ENCODE measurements at regions not wholly inside any gene's neighbourhood (a gene's known extent, or its start where the extent isn't known, plus 50 kb on each side); places are given as distances from the start of the nearest gene placed in this dataset.

- no peak for DNase-seq (ENCODE audit: low spot score)
Measured at GRCh38 chr2:21281791-21282514, 158.2 kb downstream of the TDRD15 start.

DNA sequence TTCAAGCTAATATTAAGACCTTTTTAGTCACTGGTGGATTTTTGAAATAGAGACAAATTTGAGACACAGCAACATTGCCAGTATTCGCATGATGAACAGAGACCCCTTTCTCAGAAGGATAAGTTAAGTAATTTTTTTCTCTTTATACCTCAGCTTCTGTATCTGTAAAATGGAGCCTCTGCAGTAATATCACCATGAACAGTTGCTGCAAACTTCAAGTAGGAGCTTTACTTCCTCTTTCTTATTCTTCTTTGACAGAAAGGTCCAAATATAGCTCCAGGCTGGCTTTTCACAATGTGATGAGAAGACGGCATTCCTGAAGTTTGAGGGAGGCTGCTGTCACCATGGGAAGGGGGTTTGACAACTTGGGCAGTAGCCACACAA lies 158.7 kb downstream of the TDRD15 start:
- no peak for DNase-seq (ENCODE audit: low spot score)

GRCh38 chr2:21288299-21288698 lies 164.5 kb downstream of the TDRD15 start:
- no peak for DNase-seq (ENCODE audit: low spot score)

DNA sequence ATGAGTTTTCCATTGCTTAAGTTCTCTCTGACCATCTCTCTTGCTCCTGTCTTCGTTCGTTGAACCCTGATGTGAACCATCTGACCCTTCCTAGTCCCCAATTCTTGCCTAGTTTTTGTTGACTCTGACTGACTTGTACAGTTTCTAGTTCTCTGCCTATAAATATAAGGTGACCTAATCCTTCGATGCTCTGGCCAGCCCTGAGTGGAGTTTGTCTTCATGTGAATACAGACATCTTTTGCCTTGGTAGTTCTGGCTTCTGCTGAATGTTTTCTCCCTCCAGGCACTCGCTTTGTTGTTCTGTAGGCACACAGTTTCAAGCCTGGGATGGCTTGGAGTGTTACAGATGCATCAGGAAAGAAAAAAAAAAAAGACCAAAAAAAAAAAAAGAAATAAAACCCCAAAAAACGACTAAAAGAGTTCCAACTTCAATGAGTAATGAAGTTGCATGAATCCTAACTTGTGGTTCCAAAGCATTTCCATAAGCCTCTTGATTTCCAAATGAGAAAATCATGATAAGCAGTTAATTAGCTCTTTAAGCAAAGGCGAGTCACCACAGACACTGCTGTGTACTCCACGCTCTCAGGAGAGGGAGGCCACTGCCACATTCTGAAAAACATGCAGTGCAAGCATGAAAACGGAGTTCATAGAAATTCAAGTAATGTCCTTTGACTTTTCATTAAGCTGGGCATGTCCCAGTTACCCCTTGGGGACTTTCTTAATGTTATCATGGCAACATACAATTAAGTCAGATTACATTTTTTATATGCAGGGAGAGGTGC lies 165.2 kb downstream of the TDRD15 start:
- DNase-seq (ENCODE audit: low spot score), result no peak

- DNase-seq (ENCODE audit: low spot score), result no peak
Measured at GRCh38 chr2:21289551-21289950, 165.8 kb downstream of the TDRD15 start.

DNA sequence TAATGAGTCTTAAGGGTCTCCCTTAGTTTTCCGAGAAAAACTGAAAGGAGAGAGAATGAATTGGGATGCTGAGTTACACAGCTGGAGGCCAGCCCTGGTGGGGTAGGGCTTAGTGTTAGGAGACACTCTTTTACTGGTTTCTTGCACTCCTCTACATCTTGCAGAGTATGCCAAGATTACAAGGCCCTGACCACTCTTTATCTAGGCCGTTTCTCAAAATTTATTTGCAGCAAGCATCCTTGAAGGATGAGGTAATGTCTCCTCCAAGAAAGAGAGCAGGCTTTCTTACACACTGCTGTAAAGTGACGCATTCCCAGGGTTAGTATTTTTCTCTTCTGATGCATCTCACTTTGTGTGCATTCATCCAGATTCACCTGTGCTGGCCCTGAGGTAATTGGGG lies 166.2 kb downstream of the TDRD15 start:
- DNase-seq (ENCODE audit: low spot score), result no peak

DNA sequence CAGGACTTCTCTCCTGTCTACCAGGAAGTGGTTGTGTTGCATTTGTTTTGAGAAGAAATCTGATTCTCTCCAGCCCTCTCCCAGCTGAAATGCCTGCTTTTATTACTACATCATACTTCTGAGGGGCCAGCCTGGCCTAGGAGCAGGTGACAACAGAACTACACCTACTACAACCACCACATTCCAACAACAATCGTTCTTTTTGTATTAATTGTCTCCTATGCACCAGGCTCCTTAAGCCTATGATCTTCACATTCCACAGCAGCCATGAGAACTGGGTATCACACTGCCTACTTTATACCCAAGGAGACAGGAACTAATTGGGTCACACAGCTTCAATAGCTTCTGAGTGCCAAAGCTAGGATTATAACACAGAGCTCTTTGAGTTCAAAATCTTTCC lies 167.7 kb downstream of the TDRD15 start:
- DNase-seq (ENCODE audit: low spot score), result no peak

DNA sequence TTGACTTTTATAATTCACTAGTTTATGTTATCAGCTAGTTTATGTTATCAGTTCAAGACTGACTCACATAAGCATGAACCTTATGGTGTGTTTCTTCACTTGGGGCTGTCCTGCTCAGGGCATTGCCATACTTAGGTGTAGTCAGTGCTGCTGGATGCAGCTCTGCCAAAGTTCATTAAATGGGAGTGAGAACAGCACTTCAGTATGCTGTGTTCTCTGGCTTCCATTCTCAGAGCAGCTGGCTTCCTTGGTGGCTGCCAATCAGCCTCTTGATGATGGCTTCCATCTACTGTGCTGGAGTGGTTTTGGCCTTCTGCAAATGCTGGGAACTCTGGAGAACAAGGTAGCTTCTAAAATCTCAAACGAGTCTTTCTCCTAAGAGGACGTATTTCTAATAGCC lies 170.7 kb downstream of the TDRD15 start:
- no peak for DNase-seq (ENCODE audit: low spot score)

- no peak for DNase-seq (ENCODE audit: low spot score)
Measured at GRCh38 chr2:21299411-21299810, 175.6 kb downstream of the TDRD15 start.

DNA sequence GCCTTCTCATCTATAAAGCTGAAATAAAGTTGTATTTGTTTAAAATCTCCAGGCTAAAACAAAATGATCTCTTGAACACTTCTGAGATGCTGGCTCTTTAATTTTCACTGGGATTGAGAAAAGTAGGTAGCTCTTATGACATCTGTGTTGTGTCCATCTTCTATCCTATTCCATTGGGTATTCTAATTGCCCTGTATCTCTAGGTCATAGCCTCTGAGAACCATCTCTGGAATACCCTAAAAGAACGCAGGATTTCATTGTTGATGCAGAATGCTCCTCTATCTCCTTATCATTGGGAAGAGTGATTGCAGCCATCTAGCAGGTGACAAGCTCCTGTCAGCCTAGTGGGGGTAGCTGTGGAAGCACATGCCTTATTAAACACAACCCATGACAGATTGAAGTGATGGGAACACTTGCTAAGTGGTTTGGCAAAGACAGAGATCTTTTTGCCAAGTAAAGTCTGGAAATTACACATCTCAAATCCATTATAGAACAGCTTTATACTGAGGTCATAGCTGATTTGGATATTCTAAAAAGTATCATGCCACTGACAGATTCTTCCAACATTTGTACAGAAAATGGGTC lies 178.2 kb downstream of the TDRD15 start:
- no peak for DNase-seq (ENCODE audit: low spot score)

GRCh38 chr2:21303876-21304275 lies 180.1 kb downstream of the TDRD15 start:
- no peak for DNase-seq (ENCODE audit: low spot score)

- no peak for DNase-seq (ENCODE audit: low spot score)
Measured at GRCh38 chr2:21305581-21305980, 181.8 kb downstream of the TDRD15 start.

- DNase-seq (ENCODE audit: low spot score), result no peak
Measured at GRCh38 chr2:21306235-21306634, 182.5 kb downstream of the TDRD15 start.

DNA sequence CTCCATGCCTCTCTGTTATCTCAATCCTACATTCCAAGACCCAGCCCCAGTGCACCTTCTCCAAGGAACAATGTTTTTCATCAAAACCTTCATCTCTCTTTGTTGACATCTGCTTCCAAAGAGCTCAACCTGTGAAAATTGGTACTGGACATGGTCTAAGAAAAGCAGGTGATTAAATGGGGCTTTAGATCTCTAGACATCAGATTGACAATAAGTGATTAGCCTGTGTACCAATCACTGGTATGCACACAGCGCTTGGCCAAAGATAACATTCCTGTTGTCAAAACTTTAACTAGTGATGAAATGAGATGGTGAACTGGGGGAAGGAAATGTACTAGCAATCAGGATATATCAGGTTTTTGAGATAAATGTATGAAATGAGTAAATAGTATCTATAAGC lies 183.3 kb downstream of the TDRD15 start:
- DNase-seq (ENCODE audit: low spot score), result no peak

DNA sequence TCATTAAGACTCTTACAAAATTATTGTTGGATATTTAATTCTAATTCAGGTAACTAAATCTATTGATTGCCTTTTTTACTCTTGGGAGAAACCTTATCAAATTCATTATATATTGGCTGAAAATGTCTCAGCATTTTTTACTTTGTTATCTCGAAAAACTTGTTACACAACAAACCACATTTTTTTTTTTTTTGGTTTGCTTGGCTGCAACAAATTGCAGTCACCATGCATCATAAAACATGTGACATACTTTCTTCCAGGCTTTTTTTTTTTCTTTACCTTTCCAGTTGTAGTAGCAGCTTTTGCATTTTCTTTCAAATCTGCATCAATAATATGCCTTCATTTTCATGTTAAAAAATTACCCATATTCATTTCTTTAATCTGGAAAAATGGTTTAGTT lies 186.7 kb downstream of the TDRD15 start:
- no peak for DNase-seq (ENCODE audit: low spot score)

- DNase-seq (ENCODE audit: low spot score), result no peak
Measured at GRCh38 chr2:21314322-21314835, 190.6 kb downstream of the TDRD15 start.

GRCh38 chr2:21317131-21317530 lies 193.4 kb downstream of the TDRD15 start:
- DNase-seq (ENCODE audit: low spot score), result peak; percentile 23

DNA sequence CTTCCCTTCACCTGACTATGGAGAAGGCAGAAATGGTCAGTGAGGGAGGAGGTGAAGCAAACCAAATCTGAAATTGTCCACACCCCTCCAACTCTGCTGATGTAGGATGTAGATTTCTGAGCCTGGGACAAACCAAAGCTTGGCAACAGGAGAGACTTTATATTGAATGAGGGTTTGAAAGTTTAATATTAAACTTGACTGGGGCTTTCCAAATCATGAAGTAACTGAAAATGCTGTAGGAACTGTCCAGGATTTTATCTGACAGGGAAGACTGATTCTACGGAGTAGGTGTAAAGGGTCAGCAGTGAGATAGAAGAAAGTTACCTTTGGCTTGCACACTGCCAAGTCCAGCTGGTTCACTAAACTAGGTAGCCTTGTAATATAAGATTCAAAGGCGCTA lies 194.5 kb downstream of the TDRD15 start:
- DNase-seq (ENCODE audit: low spot score), result no peak

GRCh38 chr2:21326152-21326551 lies 202.4 kb downstream of the TDRD15 start:
- no peak for DNase-seq (ENCODE audit: low spot score)

- no peak for DNase-seq (ENCODE audit: low spot score)
Measured at GRCh38 chr2:21328177-21328576, 204.4 kb downstream of the TDRD15 start.

GRCh38 chr2:21330786-21331391 lies 207.1 kb downstream of the TDRD15 start:
- no peak for DNase-seq (ENCODE audit: low spot score)

GRCh38 chr2:21331625-21332370 lies 208.0 kb downstream of the TDRD15 start:
- no peak for DNase-seq (ENCODE audit: low spot score)
